Esophagus squamous epithelium (tissue), 5 donors: ENCODE measurements at regions not wholly inside any gene's neighbourhood (a gene's known extent, or its start where the extent isn't known, plus 50 kb on each side); places are given as distances from the start of the nearest gene placed in this dataset.
"Not testable (repeated sequence)": the region's sequence is repeated elsewhere in the genome, so short reads cannot be mapped to it uniquely, and the experiment has no call there.

ENCODE experiments used
- DNase-seq: peaks from one replicate; lab custom pipeline; 2025; lab: John Stamatoyannopoulos, UW
- H3K27ac ChIP-seq, 4 donors: fragments of 200-600 bp; sonication (generic); one replicate each; pipeline ENCODE4 v1.5.1; 2016 to 2019; ENCODE audit warnings: mild to moderate bottlenecking in 1 of 4
- H3K27me3 ChIP-seq, 4 donors: fragments of 200-600 bp; sonication (generic); 1 replicate in 3 of 4; 2 replicates in 1 of 4; pipeline versions ENCODE4 v1.5.1 to v1.6.0; 2017 to 2021; ENCODE audit warnings: antibody characterized with exemption in 1 of 4
- H3K36me3 ChIP-seq, 3 donors: fragments of 200-600 bp; sonication (generic); one replicate each; pipeline ENCODE4 v1.5.1; 2016 to 2019
- H3K4me1 ChIP-seq, 3 donors: fragments of 200-600 bp; sonication (generic); one replicate each; pipeline ENCODE4 v1.5.1; 2017 to 2019
- H3K4me3 ChIP-seq, 4 donors: fragments of 200-600 bp; sonication (generic); 1 replicate in 3 of 4; 2 replicates in 1 of 4; pipeline ENCODE4 v1.5.1; 2016 to 2019; ENCODE audit warnings: mild to moderate bottlenecking in 2 of 4, moderate library complexity in 1 of 4
- H3K9me3 ChIP-seq, 3 donors: fragments of 200-600 bp; sonication (generic); one replicate each; pipeline ENCODE4 v1.5.1; 2016 to 2019
- CTCF ChIP-seq, 6 experiments: fragments of 450-650 bp in 4 of 6; fragments of 200-600 bp in 2 of 6; sonication (generic) in 2 of 6; IDR thresholded peaks; one replicate each; pipeline ENCODE4 v1.5.1; 2016 to 2019; ENCODE audit warnings: antibody characterized with exemption in 6 of 6, mild to moderate bottlenecking in 4 of 6, moderate library complexity in 4 of 6
- POLR2A ChIP-seq, 4 donors: fragments of 450-650 bp; IDR thresholded peaks; one replicate each; pipeline ENCODE4 v1.6.1; 2017; ENCODE audit warnings: antibody characterized with exemption in 4 of 4, mild to moderate bottlenecking in 4 of 4, moderate library complexity in 3 of 4
- WGBS, 2 donors: methylation state at CpG; one replicate each; pipeline ENCODE4 v1.1.5; 2018; 5-methylcytosine and 5-hydroxymethylcytosine counted together
- intact Hi-C: fragments of 100-400 bp; cut with DNase I; formaldehyde crosslinking; loops from one replicate; pipeline ENCODE4 v1.15.0; 2022
- donor health status: DM: yes; HTN: yes; CAD: no.

- H3K36me3 ChIP-seq, result no peaks in the 10 kb centered on the region
- H3K4me1 ChIP-seq, result peaks cover 0 to 12% (median 0%) of the 10 kb centered on the region in 3 donors
- no peak for TF ChIP-seq CTCF (IDR thresholded peaks at IDR 0.05)
- TF ChIP-seq POLR2A (IDR thresholded peaks at IDR 0.05), result no peak
- H3K4me3 ChIP-seq, result no peak overlapping the region
- DNase-seq, result no peak
- WGBS, 2 donors, result 44 to 63% methylated on average over 2 of the region's 2 CpGs
- peaks cover 0 to 7% (median 5%) of the 10 kb centered on the region in 3 donors for H3K9me3 ChIP-seq
- peak overlapping the region in 2 of 4 donors; percentile 38 to 48 for H3K27ac ChIP-seq
- intact Hi-C loops, result no loop called here
- no peaks in the 10 kb centered on the region for H3K27me3 ChIP-seq
These were observed 251.9 kb upstream of the B3GALT2 start for GRCh38 chr1:193438312-193438711.

GRCh38 chr1:193437785-193438184 lies 251.4 kb upstream of the B3GALT2 start:
- Histone ChIP-seq H3K27ac (peak overlapping the region in 2 of 4 donors; percentile 38 to 48), H3K9me3 (peaks cover 0 to 12% (median 11%) of the 10 kb centered on the region in 3 donors), H3K27me3 (no peaks in the 10 kb centered on the region), H3K4me3 (no peak overlapping the region), H3K4me1 (peaks cover 0 to 12% (median 0%) of the 10 kb centered on the region in 3 donors), H3K36me3 (no peaks in the 10 kb centered on the region)
- no peak for DNase-seq
- intact Hi-C loops, result no loop called here
- TF ChIP-seq POLR2A (IDR thresholded peaks at IDR 0.05) (no peak), CTCF (IDR thresholded peaks at IDR 0.05) (no peak)

GRCh38 chr1:193437333-193437732 lies 250.9 kb upstream of the B3GALT2 start:
- Histone ChIP-seq H3K4me1 (peaks cover 0 to 12% (median 0%) of the 10 kb centered on the region in 3 donors), H3K9me3 (peaks cover 0 to 17% (median 14%) of the 10 kb centered on the region in 3 donors)
- WGBS, 2 donors, result 88 to 96% methylated on average over 5 of the region's 19 CpGs
- H3K36me3 ChIP-seq, DNase-seq, H3K4me3 ChIP-seq, intact Hi-C loops, H3K27me3 ChIP-seq, H3K27ac ChIP-seq: not testable (repeated sequence)

- Histone ChIP-seq H3K27ac (no peak overlapping the region), H3K4me3 (no peak overlapping the region), H3K27me3 (no peaks in the 10 kb centered on the region), H3K9me3 (peaks cover 0 to 19% (median 14%) of the 10 kb centered on the region in 3 donors), H3K36me3 (no peaks in the 10 kb centered on the region), H3K4me1 (peaks cover 0 to 12% (median 0%) of the 10 kb centered on the region in 3 donors)
- intact Hi-C loops, result no loop called here
- TF ChIP-seq POLR2A (IDR thresholded peaks at IDR 0.05) (no peak), CTCF (IDR thresholded peaks at IDR 0.05) (no peak)
- no peak for DNase-seq
- 62 to 67% methylated on average over 1 of the region's 1 CpG for WGBS, 2 donors
These were observed 249.4 kb upstream of the B3GALT2 start for GRCh38 chr1:193435781-193436180.

- intact Hi-C loops, result no loop called here
- Histone ChIP-seq H3K36me3 (no peaks in the 10 kb centered on the region), H3K4me1 (peaks cover 0 to 12% (median 0%) of the 10 kb centered on the region in 3 donors), H3K27ac (no peak overlapping the region), H3K27me3 (no peaks in the 10 kb centered on the region), H3K9me3 (peaks cover 0 to 19% (median 14%) of the 10 kb centered on the region in 3 donors), H3K4me3 (no peak overlapping the region)
- DNase-seq, result no peak
- TF ChIP-seq POLR2A (IDR thresholded peaks at IDR 0.05), result no peak
- TF ChIP-seq CTCF (IDR thresholded peaks at IDR 0.05), result no peak
- WGBS, 2 donors, result 83 to 86% methylated on average over 1 of the region's 1 CpG
These were observed 247.9 kb upstream of the B3GALT2 start for GRCh38 chr1:193434319-193434718.

- Histone ChIP-seq H3K27me3 (no peaks in the 10 kb centered on the region), H3K4me3 (no peak overlapping the region), H3K36me3 (no peaks in the 10 kb centered on the region), H3K9me3 (peaks cover 0 to 19% (median 14%) of the 10 kb centered on the region in 3 donors), H3K27ac (no peak overlapping the region), H3K4me1 (peaks cover 0 to 12% (median 0%) of the 10 kb centered on the region in 3 donors)
- WGBS, 2 donors, result 60 to 94% methylated on average over 1 of the region's 1 CpG
- no peak for TF ChIP-seq CTCF (IDR thresholded peaks at IDR 0.05)
- TF ChIP-seq POLR2A (IDR thresholded peaks at IDR 0.05), result no peak
- intact Hi-C loops, result no loop called here
- DNase-seq, result no peak
These were observed 247.2 kb upstream of the B3GALT2 start for GRCh38 chr1:193433599-193433998.
